ENCODE measurements at regions not wholly inside any gene's neighbourhood (a gene's known extent, or its start where the extent isn't known, plus 50 kb on each side); places are given as distances from the start of the nearest gene placed in this dataset.

GRCh38 chr7:85916016-85916415, 727.7 kb upstream of the GRM3 start:
- no peak for TF ChIP-seq EP300 (IDR thresholded peaks at IDR 0.05; ENCODE audit: borderline replicate concordance)
- no peak for TF ChIP-seq ZBTB7A (IDR thresholded peaks at IDR 0.05; ENCODE audit: low read depth)
- no peak for TF ChIP-seq TEAD4 (IDR thresholded peaks at IDR 0.05)
- TF ChIP-seq, protein P1, sequence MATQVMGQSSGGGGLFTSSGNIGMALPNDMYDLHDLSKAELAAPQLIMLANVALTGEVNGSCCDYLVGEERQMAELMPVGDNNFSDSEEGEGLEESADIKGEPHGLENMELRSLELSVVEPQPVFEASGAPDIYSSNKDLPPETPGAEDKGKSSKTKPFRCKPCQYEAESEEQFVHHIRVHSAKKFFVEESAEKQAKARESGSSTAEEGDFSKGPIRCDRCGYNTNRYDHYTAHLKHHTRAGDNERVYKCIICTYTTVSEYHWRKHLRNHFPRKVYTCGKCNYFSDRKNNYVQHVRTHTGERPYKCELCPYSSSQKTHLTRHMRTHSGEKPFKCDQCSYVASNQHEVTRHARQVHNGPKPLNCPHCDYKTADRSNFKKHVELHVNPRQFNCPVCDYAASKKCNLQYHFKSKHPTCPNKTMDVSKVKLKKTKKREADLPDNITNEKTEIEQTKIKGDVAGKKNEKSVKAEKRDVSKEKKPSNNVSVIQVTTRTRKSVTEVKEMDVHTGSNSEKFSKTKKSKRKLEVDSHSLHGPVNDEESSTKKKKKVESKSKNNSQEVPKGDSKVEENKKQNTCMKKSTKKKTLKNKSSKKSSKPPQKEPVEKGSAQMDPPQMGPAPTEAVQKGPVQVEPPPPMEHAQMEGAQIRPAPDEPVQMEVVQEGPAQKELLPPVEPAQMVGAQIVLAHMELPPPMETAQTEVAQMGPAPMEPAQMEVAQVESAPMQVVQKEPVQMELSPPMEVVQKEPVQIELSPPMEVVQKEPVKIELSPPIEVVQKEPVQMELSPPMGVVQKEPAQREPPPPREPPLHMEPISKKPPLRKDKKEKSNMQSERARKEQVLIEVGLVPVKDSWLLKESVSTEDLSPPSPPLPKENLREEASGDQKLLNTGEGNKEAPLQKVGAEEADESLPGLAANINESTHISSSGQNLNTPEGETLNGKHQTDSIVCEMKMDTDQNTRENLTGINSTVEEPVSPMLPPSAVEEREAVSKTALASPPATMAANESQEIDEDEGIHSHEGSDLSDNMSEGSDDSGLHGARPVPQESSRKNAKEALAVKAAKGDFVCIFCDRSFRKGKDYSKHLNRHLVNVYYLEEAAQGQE (IDR thresholded peaks at IDR 0.05; ENCODE audit: low read depth), result no peak
- TF ChIP-seq TAF1 (IDR thresholded peaks at IDR 0.05; ENCODE audit: low read depth), result no peak
- TF ChIP-seq EGR1 (IDR thresholded peaks at IDR 0.05), result no peak
- TF ChIP-seq YY1 (IDR thresholded peaks at IDR 0.05; ENCODE audit: low read depth), result no peak

DNA sequence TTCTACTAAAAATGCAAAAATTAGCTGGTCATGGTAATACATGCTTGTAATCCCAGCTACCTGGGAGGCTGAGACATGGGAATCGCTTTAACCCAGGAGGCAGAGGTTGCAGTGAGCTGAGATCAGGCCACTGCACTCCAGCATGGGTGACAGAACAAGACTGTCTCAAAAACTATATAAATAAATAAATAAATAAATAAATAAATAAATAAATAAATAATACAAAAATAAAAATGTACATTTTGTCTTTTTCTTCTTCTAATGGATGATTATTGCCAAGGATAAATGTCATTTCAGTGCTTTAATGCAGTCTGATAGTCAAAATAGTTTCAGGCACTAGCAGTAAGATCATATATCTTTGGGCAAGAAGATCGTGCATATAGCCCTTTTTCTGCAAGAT, 727.6 kb upstream of the SEMA3D start:
- no peak for TF ChIP-seq ZBTB7A (IDR thresholded peaks at IDR 0.05; ENCODE audit: low read depth)
- no peak for TF ChIP-seq EGR1 (IDR thresholded peaks at IDR 0.05)
- TF ChIP-seq RAD21 (IDR thresholded peaks at IDR 0.05; ENCODE audit: low read depth), result no peak
- TF ChIP-seq TEAD4 (IDR thresholded peaks at IDR 0.05), result no peak
- no peak for TF ChIP-seq TAF1 (IDR thresholded peaks at IDR 0.05; ENCODE audit: low read depth)
- TF ChIP-seq FOXM1 (IDR thresholded peaks at IDR 0.05; ENCODE audit: borderline replicate concordance, low read depth), result no peak
- TF ChIP-seq YY1 (IDR thresholded peaks at IDR 0.05; ENCODE audit: low read depth), result no peak
- TF ChIP-seq EP300 (IDR thresholded peaks at IDR 0.05; ENCODE audit: borderline replicate concordance), result no peak
- TF ChIP-seq, protein P1 (IDR thresholded peaks at IDR 0.05; ENCODE audit: low read depth), result no peak
- TF ChIP-seq TCF12 (IDR thresholded peaks at IDR 0.05; ENCODE audit: low read depth), result no peak
- TF ChIP-seq MAX (IDR thresholded peaks at IDR 0.05), result no peak
- no peak for TF ChIP-seq CEBPB (IDR thresholded peaks at IDR 0.05)
- TF ChIP-seq, protein P2, sequence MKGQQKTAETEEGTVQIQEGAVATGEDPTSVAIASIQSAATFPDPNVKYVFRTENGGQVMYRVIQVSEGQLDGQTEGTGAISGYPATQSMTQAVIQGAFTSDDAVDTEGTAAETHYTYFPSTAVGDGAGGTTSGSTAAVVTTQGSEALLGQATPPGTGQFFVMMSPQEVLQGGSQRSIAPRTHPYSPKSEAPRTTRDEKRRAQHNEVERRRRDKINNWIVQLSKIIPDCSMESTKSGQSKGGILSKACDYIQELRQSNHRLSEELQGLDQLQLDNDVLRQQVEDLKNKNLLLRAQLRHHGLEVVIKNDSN (IDR thresholded peaks at IDR 0.05), result no peak
- TF ChIP-seq CREB1 (IDR thresholded peaks at IDR 0.05; ENCODE audit: low read depth), result no peak
- no peak for TF ChIP-seq NFIC (IDR thresholded peaks at IDR 0.05)

GRCh38 chr7:85908051-85908450, 721.2 kb upstream of the SEMA3D start:
- TF ChIP-seq MAX (IDR thresholded peaks at IDR 0.05), result no peak
- no peak for TF ChIP-seq YY1 (IDR thresholded peaks at IDR 0.05; ENCODE audit: low read depth)
- no peak for TF ChIP-seq TCF12 (IDR thresholded peaks at IDR 0.05; ENCODE audit: low read depth)
- TF ChIP-seq, protein P2 (IDR thresholded peaks at IDR 0.05), result no peak
- TF ChIP-seq FOXM1 (IDR thresholded peaks at IDR 0.05; ENCODE audit: borderline replicate concordance, low read depth), result no peak
- TF ChIP-seq CEBPB (IDR thresholded peaks at IDR 0.05), result no peak
- no peak for TF ChIP-seq RAD21 (IDR thresholded peaks at IDR 0.05; ENCODE audit: low read depth)
- no peak for TF ChIP-seq CREB1 (IDR thresholded peaks at IDR 0.05; ENCODE audit: low read depth)
- TF ChIP-seq, protein P1 (IDR thresholded peaks at IDR 0.05; ENCODE audit: low read depth), result no peak
- TF ChIP-seq ZBTB7A (IDR thresholded peaks at IDR 0.05; ENCODE audit: low read depth), result no peak
- TF ChIP-seq TEAD4 (IDR thresholded peaks at IDR 0.05), result no peak
- TF ChIP-seq EP300 (IDR thresholded peaks at IDR 0.05; ENCODE audit: borderline replicate concordance), result no peak
- no peak for TF ChIP-seq EGR1 (IDR thresholded peaks at IDR 0.05)
- TF ChIP-seq TAF1 (IDR thresholded peaks at IDR 0.05; ENCODE audit: low read depth), result no peak
- no peak for TF ChIP-seq NFIC (IDR thresholded peaks at IDR 0.05)

- no peak for TF ChIP-seq ZBTB7A (IDR thresholded peaks at IDR 0.05; ENCODE audit: low read depth)
- no peak for TF ChIP-seq EGR1 (IDR thresholded peaks at IDR 0.05)
- no peak for TF ChIP-seq NFIC (IDR thresholded peaks at IDR 0.05)
- no peak for TF ChIP-seq TCF12 (IDR thresholded peaks at IDR 0.05; ENCODE audit: low read depth)
- no peak for TF ChIP-seq MAX (IDR thresholded peaks at IDR 0.05)
Observed at GRCh38 chr7:85897967-85898366, 711.1 kb upstream of the SEMA3D start.

Data from Ishikawa (cell line).